Endothelial cell of umbilical vein (primary cell): ENCODE measurements at regions not wholly inside any gene's neighbourhood (a gene's known extent, or its start where the extent isn't known, plus 50 kb on each side); places are given as distances from the start of the nearest gene placed in this dataset.

Source experiments
- BruUV-seq: library from RNA; stranded (reverse); fragments of 400-500 nt; replicated peaks from 2 replicates; lab custom pipeline; 2021; lab: Mats Ljungman, UMichigan
- CTCF ChIA-PET: fragments of 300-600, 350-600 bp; sonication (Branson Sonifier 250); formaldehyde crosslinking; loops from one replicate; lab custom pipeline; 2021; ENCODE audit warnings: antibody characterized with exemption, inconsistent platforms; lab: Charles Lee
- POLR2A ChIA-PET: fragments of 300-600, 350-600 bp; sonication (Branson Sonifier 250); formaldehyde crosslinking; loops from one replicate; lab custom pipeline; 2021; ENCODE audit warnings: antibody characterized with exemption, inconsistent platforms; lab: Charles Lee
- DNase-seq: peaks from one replicate; pipeline ENCODE4 v3.0.0-alpha.2; 2011; ENCODE audit warnings: low read depth, low spot score
- FAIRE-seq: peaks from 2 replicates; lab custom pipeline; 2011; peaks lifted over from hg19 to GRCh38; lab: Jason Lieb, UNC
- H2AFZ ChIP-seq: 2 replicates; pipeline ENCODE4 v1.6.0; 2012; ENCODE audit warnings: low read depth, low read length, control low read depth, inconsistent platforms
- H3K27ac ChIP-seq: 2 replicates; pipeline ENCODE4 v1.5.1; 2011; ENCODE audit warnings: low read depth, mild to moderate bottlenecking, control low read depth, low read length, moderate library complexity; ENCODE audit not compliant: insufficient read depth
- H3K27me3 ChIP-seq, 2 experiments: 2 replicates each; pipeline versions ENCODE4 v1.6.0 to v1.6.1; 2011; ENCODE audit warnings: low read length in 2 of 2, mixed read lengths in 1 of 2; ENCODE audit not compliant: control insufficient read depth in 2 of 2, insufficient read depth in 2 of 2
- H3K36me3 ChIP-seq, 2 experiments: 2 replicates in 1 of 2; 3 replicates in 1 of 2; pipeline ENCODE4 v1.5.1; 2011; ENCODE audit warnings: low read length in 2 of 2, mild to moderate bottlenecking in 1 of 2, moderate library complexity in 1 of 2; ENCODE audit not compliant: control insufficient read depth in 2 of 2, insufficient read depth in 2 of 2; ENCODE audit errors: extremely low read depth in 1 of 2
- H3K4me1 ChIP-seq: 3 replicates; pipeline ENCODE4 v1.5.1; 2011; ENCODE audit warnings: mild to moderate bottlenecking, low read length; ENCODE audit not compliant: control insufficient read depth, insufficient read depth; ENCODE audit errors: extremely low read depth
- H3K4me2 ChIP-seq: 2 replicates; pipeline ENCODE4 v1.6.1; 2011; ENCODE audit warnings: low read length, control low read depth, mixed read lengths; ENCODE audit not compliant: insufficient read depth
- H3K4me3 ChIP-seq, 3 experiments: fragments of 200-600 bp in 1 of 3; sonication (generic), shearing (Covaris generic) in 1 of 3; replicated peaks in 1 of 3; 2 replicates each; pipeline ENCODE4 v1.5.1; 2011 to 2016; ENCODE audit warnings: control low read depth in 3 of 3, low read length in 3 of 3, mild to moderate bottlenecking in 2 of 3, inconsistent platforms in 1 of 3, low read depth in 1 of 3, moderate library complexity in 1 of 3; ENCODE audit not compliant: insufficient read depth in 1 of 3
- H3K79me2 ChIP-seq: 2 replicates; pipeline ENCODE4 v1.6.0; 2012; ENCODE audit warnings: low read length, inconsistent platforms; ENCODE audit not compliant: control insufficient read depth, insufficient read depth
- H3K9ac ChIP-seq: replicated peaks from 2 replicates; pipeline ENCODE3; 2011; ENCODE audit warnings: low read length, control low read depth; ENCODE audit not compliant: insufficient read depth; ENCODE audit errors: extremely low read depth
- H3K9me1 ChIP-seq: replicated peaks from 3 replicates; pipeline ENCODE4 v1.6.0; 2011; ENCODE audit warnings: mild to moderate bottlenecking, low read length; ENCODE audit not compliant: control insufficient read depth, insufficient read depth; ENCODE audit errors: extremely low read depth
- H3K9me3 ChIP-seq: replicated peaks from 2 replicates; pipeline ENCODE4 v1.5.1; 2012; ENCODE audit warnings: low read length, inconsistent platforms; ENCODE audit not compliant: control insufficient read depth, insufficient read depth
- H4K20me1 ChIP-seq: replicated peaks from 2 replicates; pipeline ENCODE3; 2011; ENCODE audit warnings: mild to moderate bottlenecking, low read length; ENCODE audit not compliant: control insufficient read depth, insufficient read depth; ENCODE audit errors: extremely low read depth
- EZH2 ChIP-seq: IDR thresholded peaks from 2 replicates; pipeline ENCODE4 v1.6.1; 2012; ENCODE audit warnings: borderline replicate concordance, low read depth, mild to moderate bottlenecking, moderate library complexity, low read length, inconsistent platforms; ENCODE audit not compliant: severe bottlenecking
- FOS ChIP-seq: IDR thresholded peaks from 2 replicates; pipeline ENCODE4 v1.6.1; 2011; ENCODE audit warnings: mild to moderate bottlenecking, low read length, moderate library complexity, borderline replicate concordance; ENCODE audit not compliant: insufficient read depth
- GATA2 ChIP-seq: IDR thresholded peaks from 2 replicates; pipeline ENCODE4 v1.7.0; 2011; ENCODE audit warnings: low read depth, mild to moderate bottlenecking, moderate library complexity, mixed read lengths, low read length; ENCODE audit not compliant: insufficient read length, insufficient read depth
- JUN ChIP-seq: IDR thresholded peaks from 2 replicates; pipeline ENCODE4 v1.6.1; 2011; ENCODE audit warnings: borderline replicate concordance, low read depth; ENCODE audit not compliant: insufficient read length, insufficient read depth
- MYC ChIP-seq: IDR thresholded peaks from one replicate; pipeline ENCODE4 v1.6.1; 2011; ENCODE audit warnings: mild to moderate bottlenecking, low read depth, low read length
- POLR2A ChIP-seq: IDR thresholded peaks from 2 replicates; pipeline ENCODE4 v1.6.1; 2012; ENCODE audit warnings: low read depth, mild to moderate bottlenecking, control low read depth, low read length
- POLR2AphosphoS5 ChIP-seq: IDR thresholded peaks from 2 replicates; pipeline ENCODE4 v1.6.1; 2012; ENCODE audit warnings: low read depth, mild to moderate bottlenecking, control low read depth, low read length, moderate library complexity; ENCODE audit not compliant: insufficient read depth
- dilution Hi-C: fragments of 300-500 bp; cut with MboI; formaldehyde crosslinking; loops from one replicate; pipeline ENCODE4 v1.15.0; 2019; ENCODE audit warnings: low sequenced_read_pairs; ENCODE audit not compliant: extremely low pct_ligation_motif_present
- intact Hi-C: fragments of 100-400 bp; cut with micrococcal nuclease; formaldehyde crosslinking; loops from one replicate; pipeline ENCODE4 v1.10.0; 2022
- TF ChIP-seq, protein P1 (sequence below), 2 donors: IDR thresholded peaks; 1 replicate in 1 of 2; 2 replicates in 1 of 2; pipeline ENCODE4 v1.5.1; 2011; ENCODE audit warnings: low read length in 2 of 2, mild to moderate bottlenecking in 2 of 2, moderate library complexity in 2 of 2, control low read depth in 1 of 2, inconsistent platforms in 1 of 2, low read depth in 1 of 2; ENCODE audit not compliant: insufficient read depth in 1 of 2; ENCODE audit errors: extremely low read depth in 1 of 2
- TF ChIP-seq, protein P2 (sequence below): IDR thresholded peaks from 2 replicates; pipeline ENCODE4 v1.6.1; 2011; ENCODE audit not compliant: insufficient read depth, insufficient read length

- no peak overlapping the region for H3K9ac ChIP-seq
- BruUV-seq = no TSS peak
- DNase-seq (no peak), FAIRE-seq (no peak)
- no peaks in the 10 kb centered on the region for H3K4me1 ChIP-seq
- H3K79me2 ChIP-seq = no peaks in the 10 kb centered on the region
- H2AFZ ChIP-seq = no peak overlapping the region
- no peaks in the 10 kb centered on the region for H3K9me3 ChIP-seq
- dilution Hi-C loops (no loop called here), intact Hi-C loops (no loop called here)
- H4K20me1 ChIP-seq = no peaks in the 10 kb centered on the region
- no peak overlapping the region for H3K4me3 ChIP-seq
- H3K27me3 ChIP-seq = no peaks in the 10 kb centered on the region
- CTCF ChIA-PET = no interaction called here
- TF ChIP-seq MYC (no peak), JUN (no peak), FOS (no peak), GATA2 (no peak), POLR2A (no peak), POLR2AphosphoS5 (no peak), EZH2 (no peak)
- TF ChIP-seq, protein P1, sequence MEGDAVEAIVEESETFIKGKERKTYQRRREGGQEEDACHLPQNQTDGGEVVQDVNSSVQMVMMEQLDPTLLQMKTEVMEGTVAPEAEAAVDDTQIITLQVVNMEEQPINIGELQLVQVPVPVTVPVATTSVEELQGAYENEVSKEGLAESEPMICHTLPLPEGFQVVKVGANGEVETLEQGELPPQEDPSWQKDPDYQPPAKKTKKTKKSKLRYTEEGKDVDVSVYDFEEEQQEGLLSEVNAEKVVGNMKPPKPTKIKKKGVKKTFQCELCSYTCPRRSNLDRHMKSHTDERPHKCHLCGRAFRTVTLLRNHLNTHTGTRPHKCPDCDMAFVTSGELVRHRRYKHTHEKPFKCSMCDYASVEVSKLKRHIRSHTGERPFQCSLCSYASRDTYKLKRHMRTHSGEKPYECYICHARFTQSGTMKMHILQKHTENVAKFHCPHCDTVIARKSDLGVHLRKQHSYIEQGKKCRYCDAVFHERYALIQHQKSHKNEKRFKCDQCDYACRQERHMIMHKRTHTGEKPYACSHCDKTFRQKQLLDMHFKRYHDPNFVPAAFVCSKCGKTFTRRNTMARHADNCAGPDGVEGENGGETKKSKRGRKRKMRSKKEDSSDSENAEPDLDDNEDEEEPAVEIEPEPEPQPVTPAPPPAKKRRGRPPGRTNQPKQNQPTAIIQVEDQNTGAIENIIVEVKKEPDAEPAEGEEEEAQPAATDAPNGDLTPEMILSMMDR (IDR thresholded peaks at IDR 0.05; ENCODE audit: extremely low read depth in 1 of 2, insufficient read depth in 1 of 2, low read depth in 1 of 2, low read length in 2 of 2) = no peak
- TF ChIP-seq, protein P2, sequence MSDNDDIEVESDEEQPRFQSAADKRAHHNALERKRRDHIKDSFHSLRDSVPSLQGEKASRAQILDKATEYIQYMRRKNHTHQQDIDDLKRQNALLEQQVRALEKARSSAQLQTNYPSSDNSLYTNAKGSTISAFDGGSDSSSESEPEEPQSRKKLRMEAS = no peak
- POLR2A ChIA-PET = no interaction called here
- no peaks in the 10 kb centered on the region for H3K36me3 ChIP-seq
- no peak overlapping the region for H3K4me2 ChIP-seq
- H3K27ac ChIP-seq = no peak overlapping the region
- H3K9me1 ChIP-seq = no peaks in the 10 kb centered on the region
These were observed 503.4 kb upstream of the CBLB start for GRCh38 chr3:106371971-106372805.
